ENCODE measurements at regions not wholly inside any gene's neighbourhood (a gene's known extent, or its start where the extent isn't known, plus 50 kb on each side); places are given as distances from the start of the nearest gene placed in this dataset.

- ATAC-seq (ENCODE audit: low read depth), result no peak
- no peak overlapping the region for H3K4ac ChIP-seq (ENCODE audit: low read depth, low read length)
- no peak overlapping the region for H2AK5ac ChIP-seq (ENCODE audit: low read depth, low read length)
- no peak overlapping the region for H3K14ac ChIP-seq (replicated peaks; ENCODE audit: low read depth, low read length)
- dilution Hi-C loops (cut with HindIII; ENCODE audit: low sequenced_read_pairs, unreplicated experiment), result no loop called here
- no peaks in the 10 kb centered on the region for H3K9me1 ChIP-seq (ENCODE audit: insufficient read depth, low read length)
- H4K91ac ChIP-seq (ENCODE audit: insufficient read depth, low read depth, low read length), result no peak overlapping the region
- H4K20me1 ChIP-seq (ENCODE audit: insufficient read depth, low read length), result no peaks in the 10 kb centered on the region
- no peak overlapping the region for H3K4me2 ChIP-seq (ENCODE audit: low read depth, low read length)
- no CpG with 5 or more reads among the region's 2 CpGs for WGBS, 2 experiments (ENCODE audit: extremely low coverage in 2 of 2, insufficient read length in 1 of 2)
- no peak overlapping the region for H3K18ac ChIP-seq (ENCODE audit: low read depth, low read length)
- H3K4me3 ChIP-seq (ENCODE audit: insufficient read depth, low read depth, low read length), result no peak overlapping the region
- no peaks in the 10 kb centered on the region for H3K36me3 ChIP-seq (ENCODE audit: control insufficient read depth, insufficient read depth, low read length)
- no peak overlapping the region for H2BK15ac ChIP-seq (ENCODE audit: low read depth, low read length)
- H3K4me1 ChIP-seq (ENCODE audit: control insufficient read depth, insufficient read depth, low read length), result no peaks in the 10 kb centered on the region
- no peaks in the 10 kb centered on the region for H3K79me1 ChIP-seq (ENCODE audit: low read depth in 1 of 2, low read length in 2 of 2)
- H4K5ac ChIP-seq (ENCODE audit: low read depth, low read length), result no peak overlapping the region
- no peak overlapping the region for H2BK120ac ChIP-seq (ENCODE audit: low read depth, low read length)
- intact Hi-C loops (cut with micrococcal nuclease), result no loop called here
- no peak for TF ChIP-seq CTCF (conservative IDR thresholded peaks at IDR 0.05; ENCODE audit: low read depth, low read length)
- no peak for TF ChIP-seq CEBPB (IDR thresholded peaks at IDR 0.05; ENCODE audit: low read depth, low read length)
- no peak for TF ChIP-seq ELK1 (IDR thresholded peaks at IDR 0.05; ENCODE audit: borderline replicate concordance, low read depth, low read length)
- no peak for TF ChIP-seq MXI1 (IDR thresholded peaks at IDR 0.05; ENCODE audit: borderline replicate concordance, low read depth, low read length)
- TF ChIP-seq POLR2A (IDR thresholded peaks at IDR 0.05; ENCODE audit: low read depth, low read length), result no peak
- no peak for TF ChIP-seq FOS (IDR thresholded peaks at IDR 0.05; ENCODE audit: low read depth, low read length)
- no peak for TF ChIP-seq RAD21 (IDR thresholded peaks at IDR 0.05; ENCODE audit: low read length)
- no peak for TF ChIP-seq SMC3 (IDR thresholded peaks at IDR 0.05; ENCODE audit: low read depth, low read length)
- no peak for TF ChIP-seq MAZ (IDR thresholded peaks at IDR 0.05; ENCODE audit: borderline replicate concordance, low read depth, low read length)
- no peak for TF ChIP-seq MAFK (IDR thresholded peaks at IDR 0.05; ENCODE audit: low read depth, low read length)
- no peak for TF ChIP-seq NFE2L2 (IDR thresholded peaks at IDR 0.05; ENCODE audit: low read depth, low read length)
- TF ChIP-seq BHLHE40 (IDR thresholded peaks at IDR 0.05; ENCODE audit: low read depth, low read length), result no peak
- TF ChIP-seq RCOR1 (IDR thresholded peaks at IDR 0.05; ENCODE audit: insufficient replicate concordance, low read length), result no peak
- no peak for TF ChIP-seq CHD1 (IDR thresholded peaks at IDR 0.05; ENCODE audit: low read depth, low read length)
- no peak for TF ChIP-seq USF2 (IDR thresholded peaks at IDR 0.05; ENCODE audit: low read depth, low read length)
- TF ChIP-seq RFX5 (IDR thresholded peaks at IDR 0.05; ENCODE audit: low read depth, low read length), result no peak
- in situ Hi-C loops (cut with MboI; ENCODE audit: low sequenced_read_pairs), result no loop called here
- no peak overlapping the region for H4K8ac ChIP-seq (ENCODE audit: low read depth in 2 of 2, low read length in 2 of 2)
- H3K27me3 ChIP-seq (ENCODE audit: control insufficient read depth, insufficient read depth, low read length), result no peaks in the 10 kb centered on the region
- no peak overlapping the region for H2AFZ ChIP-seq (replicated peaks; ENCODE audit: low read length, poor library complexity)
- ChIA-PET POLR2A (ENCODE audit: unreplicated experiment) (no interaction called here), CTCF (no interaction called here)
- BruUV-seq (replicated peaks), result no TSS peak
- no peak overlapping the region for H2BK20ac ChIP-seq (ENCODE audit: low read depth, low read length)
- no peaks in the 10 kb centered on the region for H3K9me3 ChIP-seq (ENCODE audit: control insufficient read depth, insufficient read depth, low read length)
- no peak overlapping the region for H2AK9ac ChIP-seq (replicated peaks; ENCODE audit: low read depth, low read length, poor library complexity)
- H3K27ac ChIP-seq (ENCODE audit: insufficient read depth, low read length), result no peak overlapping the region
- no peak overlapping the region for H3K56ac ChIP-seq (ENCODE audit: extremely low read depth, insufficient read depth, low read length)
- H3K23ac ChIP-seq (ENCODE audit: low read depth, low read length), result no peak overlapping the region
- H3K9ac ChIP-seq (ENCODE audit: low read depth, low read length), result no peak overlapping the region
- H2BK5ac ChIP-seq (ENCODE audit: low read depth, low read length, poor library complexity, severe bottlenecking), result no peak overlapping the region
- DNase-seq, result no peak
Measured at GRCh38 chr2:181242262-181242661, 214.9 kb upstream of the ITGA4 start.
